DMS79 treated with DMSO at 0.1 percent for 48 hours (cell line): ENCODE measurements at regions not wholly inside any gene's neighbourhood (a gene's known extent, or its start where the extent isn't known, plus 50 kb on each side); places are given as distances from the start of the nearest gene placed in this dataset.
"Not testable (repeated sequence)": the region's sequence is repeated elsewhere in the genome, so short reads cannot be mapped to it uniquely, and the experiment has no call there.

ENCODE experiments used
- DNase-seq: peaks from one replicate; lab custom pipeline; 2025; lab: John Stamatoyannopoulos, UW

DNA sequence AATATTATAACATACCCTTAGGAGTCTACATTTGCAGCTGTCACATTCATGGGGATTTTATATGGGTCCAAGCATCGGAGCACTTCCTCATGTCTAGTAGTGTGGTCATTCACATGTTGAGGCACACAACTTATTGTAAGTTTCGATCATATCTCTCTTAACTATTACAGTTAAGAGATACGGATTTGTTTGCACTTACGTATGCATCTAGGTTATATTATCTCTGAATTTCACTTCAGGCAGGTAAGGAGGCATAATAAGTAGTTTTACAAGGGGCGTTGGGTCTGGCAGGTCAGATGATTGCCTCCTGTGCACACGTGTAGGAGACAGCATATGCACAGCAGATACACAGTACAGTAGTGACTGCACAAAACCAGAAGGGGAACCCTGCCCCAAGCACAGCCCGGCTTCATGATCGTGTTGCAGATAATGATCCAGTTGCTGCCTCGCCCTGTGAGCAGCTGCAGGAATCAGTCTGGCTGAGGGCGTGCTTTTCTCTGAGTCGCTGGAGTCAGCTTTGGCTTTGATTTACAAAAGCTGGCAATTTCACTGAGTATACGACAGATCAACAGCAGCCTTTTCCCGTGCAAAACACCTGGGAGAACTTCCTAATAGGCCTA is 302.9 kb upstream of the GATB start:
- no peak for DNase-seq

DNA sequence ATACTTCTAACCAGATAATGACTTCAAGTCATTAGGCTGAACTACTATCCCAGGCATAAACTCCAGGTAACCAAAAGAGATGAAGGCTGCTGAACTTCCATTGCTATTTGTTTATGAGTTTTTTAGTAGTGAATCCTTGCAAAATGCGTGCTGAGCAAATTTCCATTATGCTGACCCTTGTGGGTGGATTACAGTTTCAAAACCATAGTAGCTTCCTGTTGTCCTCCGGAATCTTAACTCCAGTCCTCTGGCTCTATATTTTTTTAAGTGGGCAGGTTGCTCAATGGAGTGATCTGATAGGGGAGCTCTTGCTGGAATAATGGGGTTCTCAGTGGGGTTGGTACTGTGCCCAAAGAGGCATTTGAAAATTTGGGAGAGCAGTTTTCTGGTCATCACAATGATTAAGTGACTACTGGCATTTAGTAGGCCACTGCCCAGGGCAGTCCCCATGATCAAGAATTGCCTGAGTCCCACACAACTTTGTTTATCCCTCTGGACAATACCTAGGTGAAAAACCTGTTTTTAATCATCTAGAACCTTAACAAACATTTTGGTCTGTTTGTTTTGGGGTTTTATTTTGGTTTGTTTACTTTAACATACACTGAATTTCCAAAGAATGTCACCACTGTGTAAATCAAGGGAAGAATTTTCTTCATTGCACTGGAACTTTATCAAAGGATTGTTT is 302.3 kb upstream of the GATB start:
- DNase-seq: no peak

DNA sequence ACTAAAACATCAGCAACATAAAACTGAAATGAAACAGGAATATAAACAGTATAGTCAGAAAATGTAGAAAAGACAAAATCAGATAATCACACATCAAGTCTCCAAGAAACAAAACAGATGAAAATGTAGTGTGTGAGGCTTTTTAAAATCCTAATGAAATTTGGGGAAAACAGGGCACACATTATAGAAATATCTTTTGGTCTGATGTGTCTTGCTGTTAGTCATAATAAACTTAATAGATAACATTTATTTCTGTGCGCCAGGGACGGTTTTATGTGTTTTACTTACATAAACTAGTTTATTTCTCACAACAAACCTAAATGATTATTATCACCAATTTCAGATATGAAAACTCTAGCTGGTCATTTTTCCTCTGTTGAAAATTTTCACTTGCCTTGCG is 293.9 kb upstream of the GATB start:
- DNase-seq: no peak

GRCh38 chr4:152052451-152053057 is 291.7 kb upstream of the GATB start:
- no peak for DNase-seq

GRCh38 chr4:152051332-152051731 is 290.5 kb upstream of the GATB start:
- not testable (repeated sequence) for DNase-seq

GRCh38 chr4:152050106-152050505 is 289.3 kb upstream of the GATB start:
- DNase-seq: no peak

DNA sequence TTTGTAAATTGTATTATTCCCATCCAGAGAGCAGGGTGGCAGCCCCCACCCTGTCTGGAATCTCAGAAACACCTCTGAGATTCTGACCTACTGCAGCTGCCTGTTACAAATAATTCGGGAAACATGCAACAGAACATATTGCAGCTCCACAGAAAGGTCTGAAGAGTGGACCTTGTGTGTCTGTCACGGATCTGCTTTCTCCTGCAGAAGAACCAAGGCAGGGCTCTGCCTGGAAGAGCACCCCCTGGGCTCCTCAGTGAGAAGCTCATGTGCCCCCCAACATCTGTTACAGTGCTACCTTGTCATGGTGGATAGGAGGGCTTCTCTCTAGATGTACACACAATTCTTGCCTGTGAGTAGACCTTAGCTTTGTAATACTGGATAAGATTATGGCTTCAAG is 286.6 kb upstream of the GATB start:
- no peak for DNase-seq

- peak; percentile 29 for DNase-seq
Observed at GRCh38 chr4:152045807-152046571, 285.2 kb upstream of the GATB start.

DNA sequence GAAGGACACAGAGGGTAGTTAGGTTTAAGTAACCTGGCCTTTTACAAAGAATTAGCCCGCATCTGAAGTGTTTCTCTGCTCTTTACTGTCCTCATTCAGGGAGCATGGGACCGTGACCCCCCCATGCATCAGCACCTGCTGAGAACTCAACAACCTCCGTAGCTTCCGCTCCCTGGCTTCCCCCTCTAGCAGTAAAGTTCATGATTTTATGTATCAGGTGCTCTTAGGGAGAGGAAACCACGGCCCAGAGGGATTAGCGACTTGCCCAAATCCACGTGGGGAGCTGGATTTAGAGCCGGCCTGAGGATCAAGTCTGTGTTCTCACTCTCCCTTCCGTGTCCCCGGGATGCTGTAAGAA is 284.6 kb upstream of the GATB start:
- DNase-seq: peak; percentile 2

- DNase-seq: no peak
Observed at GRCh38 chr4:152044331-152045036, 283.7 kb upstream of the GATB start.

GRCh38 chr4:152041295-152041694 is 280.5 kb upstream of the GATB start:
- no peak for DNase-seq

DNA sequence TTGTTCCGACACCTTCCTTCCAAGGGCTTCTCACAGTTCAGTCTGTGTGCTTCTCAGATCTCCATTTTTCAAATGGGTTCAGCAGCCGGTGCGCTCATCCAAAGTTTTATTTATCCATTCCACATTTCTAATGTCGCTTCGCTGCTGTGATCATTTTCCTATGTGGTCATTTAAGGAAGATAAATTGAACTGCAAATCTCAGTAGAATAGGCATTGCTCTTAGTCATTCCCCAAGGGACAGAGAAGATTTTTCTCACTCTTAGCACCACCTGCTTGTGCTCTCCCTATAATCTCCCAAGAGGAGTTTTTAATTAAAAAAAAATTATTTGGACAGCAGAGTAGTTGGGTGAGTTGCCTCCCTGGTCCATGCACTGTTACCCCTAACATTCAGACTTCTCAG is 278.9 kb upstream of the GATB start:
- no peak for DNase-seq

- no peak for DNase-seq
Observed at GRCh38 chr4:152039023-152039481, 278.2 kb upstream of the GATB start.

GRCh38 chr4:152038238-152038637 is 277.4 kb upstream of the GATB start:
- no peak for DNase-seq

- no peak for DNase-seq
Observed at GRCh38 chr4:152037435-152037834, 276.6 kb upstream of the GATB start.

DNA sequence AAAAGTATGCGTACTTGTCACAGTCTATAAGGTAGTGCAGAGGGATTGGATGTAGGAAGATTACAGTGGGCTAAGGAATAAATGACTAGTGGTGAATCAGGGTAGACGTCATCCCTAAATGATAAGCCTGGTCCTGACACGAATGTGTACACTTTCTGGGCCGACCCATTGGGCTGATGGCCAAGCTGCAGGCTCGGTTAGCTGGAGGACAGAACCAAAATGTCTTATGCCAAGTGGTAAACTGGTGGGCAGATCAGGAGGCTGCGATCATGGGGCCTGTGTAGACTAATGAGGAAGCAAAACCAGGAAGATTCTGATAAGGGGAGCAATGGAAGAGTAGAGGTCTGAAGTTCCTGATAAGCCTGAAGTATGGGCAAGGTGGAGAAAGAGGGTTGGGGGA is 272.8 kb upstream of the GATB start:
- DNase-seq: no peak

DNA sequence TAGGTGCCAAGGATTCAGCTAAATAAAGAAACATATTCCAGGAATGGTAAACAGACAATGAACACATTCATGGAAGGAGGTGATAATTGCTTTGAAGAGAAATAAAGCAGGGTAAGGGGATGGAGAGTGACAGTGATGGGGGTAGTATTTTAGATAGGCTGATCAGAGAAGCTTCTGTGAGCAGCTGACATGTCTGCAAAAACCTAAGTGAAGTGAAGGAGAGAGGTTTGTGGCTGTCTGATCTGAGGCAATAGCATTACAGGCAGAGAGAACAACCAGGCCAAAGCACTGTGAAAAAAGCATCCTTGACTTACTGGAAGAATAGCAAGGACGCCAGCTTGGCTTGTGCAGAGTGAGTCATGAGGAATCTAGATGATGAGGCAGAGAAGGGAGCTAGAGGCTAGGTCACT is 271.9 kb upstream of the GATB start:
- DNase-seq: no peak

DNA sequence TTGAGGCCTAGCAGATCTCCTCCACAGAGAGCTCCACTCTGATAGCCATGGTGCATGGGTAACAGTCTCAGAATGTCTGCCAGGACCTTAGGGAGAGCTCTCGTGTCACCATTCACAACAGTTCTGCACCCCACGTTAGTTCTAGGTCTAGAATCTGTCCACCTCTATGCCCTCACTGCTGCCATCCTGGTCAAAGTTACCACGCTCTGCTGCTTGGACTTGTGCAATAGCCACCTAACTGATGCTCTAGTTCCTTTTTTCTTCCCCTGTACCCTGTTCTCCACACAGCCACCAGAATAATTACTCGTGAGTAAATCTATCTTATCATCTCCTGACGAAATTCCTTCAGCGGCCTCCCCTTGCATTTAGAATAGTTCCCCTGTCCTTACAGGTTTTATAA is 268.8 kb upstream of the GATB start:
- no peak for DNase-seq

- no peak for DNase-seq
Observed at GRCh38 chr4:152028131-152028530, 267.3 kb upstream of the GATB start.

DNA sequence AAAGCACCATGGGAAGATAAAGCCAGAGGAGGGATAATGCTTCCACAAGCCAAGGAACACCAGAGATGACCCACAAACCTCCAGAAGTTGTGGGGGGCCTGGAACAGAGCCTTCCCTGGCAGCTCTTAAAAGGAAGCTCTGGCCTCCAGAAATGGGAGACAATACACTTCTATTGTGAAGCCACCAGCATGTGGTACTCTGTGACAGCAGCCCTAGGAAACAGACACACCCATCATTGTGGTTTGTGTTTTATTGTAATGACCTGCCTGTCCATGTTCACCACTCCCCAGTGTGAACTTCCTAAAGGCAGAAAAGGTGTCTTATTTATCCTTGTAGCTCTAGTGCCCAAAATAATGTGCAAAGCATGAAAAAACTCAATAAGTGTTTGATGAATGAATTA is 264.1 kb upstream of the GATB start:
- no peak for DNase-seq

GRCh38 chr4:152023674-152024073 is 262.9 kb upstream of the GATB start:
- no peak for DNase-seq

GRCh38 chr4:152022543-152022942 is 261.7 kb upstream of the GATB start:
- DNase-seq: no peak
